ENCODE measurements at regions not wholly inside any gene's neighbourhood (a gene's known extent, or its start where the extent isn't known, plus 50 kb on each side); places are given as distances from the start of the nearest gene placed in this dataset.

GRCh38 chr12:75666939-75667334 lies 155.5 kb upstream of the KRR1 start (continued):
- TF ChIP-seq ZNF205 (CRISPR knock-in tag; IDR thresholded peaks at IDR 0.05): 0 out of 2 replicates have a peak, but pooled peaks have one; percentile 20
- TF ChIP-seq TEAD3 (CRISPR knock-in tag; optimal IDR thresholded peaks at IDR 0.05; ENCODE audit: borderline replicate concordance): peak; percentile 74
- TF ChIP-seq CHD2 (IDR thresholded peaks at IDR 0.05; ENCODE audit: low read depth, low read length): no peak
- no peak; the same call in 1 of the 2 replicates for TF ChIP-seq SIX1 (CRISPR knock-in tag; IDR thresholded peaks at IDR 0.05; ENCODE audit: borderline replicate concordance)
- TF ChIP-seq IRF9 (CRISPR knock-in tag; IDR thresholded peaks at IDR 0.05; ENCODE audit: borderline replicate concordance): no peak
- peak; percentile 14; the same call in 1 of the 2 replicates for TF ChIP-seq ELF4 (CRISPR knock-in tag; IDR thresholded peaks at IDR 0.05; ENCODE audit: borderline replicate concordance)
- no peak for TF ChIP-seq GZF1 (CRISPR knock-in tag; IDR thresholded peaks at IDR 0.05)
- TF ChIP-seq ZNF674 (CRISPR knock-in tag; IDR thresholded peaks at IDR 0.05; ENCODE audit: low read depth): no peak
- TF ChIP-seq NR2F1 (CRISPR knock-in tag; IDR thresholded peaks at IDR 0.05): peak in 1 of 2 experiments; percentile 19; a peak in 1 of 4 replicates
- no peak for TF ChIP-seq ZC3H13 (CRISPR knock-in tag; IDR thresholded peaks at IDR 0.05)
- peak; percentile 39; the same call in 1 of the 2 replicates for TF ChIP-seq ZMYM3 (CRISPR knock-in tag; IDR thresholded peaks at IDR 0.05)
- TF ChIP-seq HOXA5 (CRISPR knock-in tag; IDR thresholded peaks at IDR 0.05): no peak
- TF ChIP-seq NAIF1 (CRISPR knock-in tag; IDR thresholded peaks at IDR 0.05; ENCODE audit: borderline replicate concordance): no peak
- TF ChIP-seq, protein P1, sequence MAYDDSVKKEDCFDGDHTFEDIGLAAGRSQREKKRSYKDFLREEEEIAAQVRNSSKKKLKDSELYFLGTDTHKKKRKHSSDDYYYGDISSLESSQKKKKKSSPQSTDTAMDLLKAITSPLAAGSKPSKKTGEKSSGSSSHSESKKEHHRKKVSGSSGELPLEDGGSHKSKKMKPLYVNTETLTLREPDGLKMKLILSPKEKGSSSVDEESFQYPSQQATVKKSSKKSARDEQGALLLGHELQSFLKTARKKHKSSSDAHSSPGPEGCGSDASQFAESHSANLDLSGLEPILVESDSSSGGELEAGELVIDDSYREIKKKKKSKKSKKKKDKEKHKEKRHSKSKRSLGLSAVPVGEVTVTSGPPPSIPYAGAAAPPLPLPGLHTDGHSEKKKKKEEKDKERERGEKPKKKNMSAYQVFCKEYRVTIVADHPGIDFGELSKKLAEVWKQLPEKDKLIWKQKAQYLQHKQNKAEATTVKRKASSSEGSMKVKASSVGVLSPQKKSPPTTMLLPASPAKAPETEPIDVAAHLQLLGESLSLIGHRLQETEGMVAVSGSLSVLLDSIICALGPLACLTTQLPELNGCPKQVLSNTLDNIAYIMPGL (CRISPR knock-in tag; IDR thresholded peaks at IDR 0.05; ENCODE audit: borderline replicate concordance in 1 of 2, low read depth in 1 of 2): no peak
- TF ChIP-seq, protein P2, sequence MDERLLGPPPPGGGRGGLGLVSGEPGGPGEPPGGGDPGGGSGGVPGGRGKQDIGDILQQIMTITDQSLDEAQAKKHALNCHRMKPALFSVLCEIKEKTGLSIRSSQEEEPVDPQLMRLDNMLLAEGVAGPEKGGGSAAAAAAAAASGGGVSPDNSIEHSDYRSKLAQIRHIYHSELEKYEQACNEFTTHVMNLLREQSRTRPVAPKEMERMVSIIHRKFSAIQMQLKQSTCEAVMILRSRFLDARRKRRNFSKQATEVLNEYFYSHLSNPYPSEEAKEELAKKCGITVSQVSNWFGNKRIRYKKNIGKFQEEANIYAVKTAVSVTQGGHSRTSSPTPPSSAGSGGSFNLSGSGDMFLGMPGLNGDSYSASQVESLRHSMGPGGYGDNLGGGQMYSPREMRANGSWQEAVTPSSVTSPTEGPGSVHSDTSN (CRISPR knock-in tag; IDR thresholded peaks at IDR 0.05): no peak
- peak; percentile 11; the same call in 1 of the 2 replicates for TF ChIP-seq RXRB (CRISPR knock-in tag; IDR thresholded peaks at IDR 0.05; ENCODE audit: borderline replicate concordance)
- no peak for TF ChIP-seq SNAPC4 (CRISPR knock-in tag; IDR thresholded peaks at IDR 0.05)
- no peak for TF ChIP-seq MXD1 (CRISPR knock-in tag; IDR thresholded peaks at IDR 0.05)
- TF ChIP-seq POGZ (CRISPR knock-in tag; IDR thresholded peaks at IDR 0.05): no peak
- TF ChIP-seq ZNF580 (CRISPR knock-in tag; IDR thresholded peaks at IDR 0.05; ENCODE audit: borderline replicate concordance, low read depth): no peak
- TF ChIP-seq NR2C2 (CRISPR knock-in tag; IDR thresholded peaks at IDR 0.05; ENCODE audit: borderline replicate concordance): no peak
